ENCODE measurements at regions not wholly inside any gene's neighbourhood (a gene's known extent, or its start where the extent isn't known, plus 50 kb on each side); places are given as distances from the start of the nearest gene placed in this dataset.

- no peak for DNase-seq (ENCODE audit: low read depth in 2 of 2)
Observed at GRCh38 chr3:18835021-18835420, 313.3 kb upstream of the KCNH8 start.

GRCh38 chr3:18830087-18830486, 318.2 kb upstream of the KCNH8 start:
- no peak for DNase-seq (ENCODE audit: low read depth in 2 of 2)

GRCh38 chr3:18828637-18829036, 319.7 kb upstream of the KCNH8 start:
- no peak for DNase-seq (ENCODE audit: low read depth in 2 of 2)

GRCh38 chr3:18827664-18828063, 320.6 kb upstream of the KCNH8 start:
- no peak for DNase-seq (ENCODE audit: low read depth in 2 of 2)

GRCh38 chr3:18825665-18826064, 322.6 kb upstream of the KCNH8 start:
- DNase-seq (ENCODE audit: low read depth in 2 of 2), result no peak

- DNase-seq (ENCODE audit: low read depth in 2 of 2), result no peak
Observed at GRCh38 chr3:18813300-18813699, 335.0 kb upstream of the KCNH8 start.

- no peak for DNase-seq (ENCODE audit: low read depth in 2 of 2)
Observed at GRCh38 chr3:18812316-18812715, 336.0 kb upstream of the KCNH8 start.

GRCh38 chr3:18810306-18810661, 338.0 kb upstream of the KCNH8 start:
- DNase-seq (ENCODE audit: low read depth in 2 of 2), result no peak

GRCh38 chr3:18809640-18810305, 338.5 kb upstream of the KCNH8 start:
- DNase-seq (ENCODE audit: low read depth in 2 of 2), result no peak

GRCh38 chr3:18808429-18808828, 339.9 kb upstream of the KCNH8 start:
- no peak for DNase-seq (ENCODE audit: low read depth in 2 of 2)

GRCh38 chr3:18807593-18807992, 340.7 kb upstream of the KCNH8 start:
- no peak for DNase-seq (ENCODE audit: low read depth in 2 of 2)

- no peak for DNase-seq (ENCODE audit: low read depth in 2 of 2)
Observed at GRCh38 chr3:18806633-18807032, 341.7 kb upstream of the KCNH8 start.

- DNase-seq (ENCODE audit: low read depth in 2 of 2), result no peak
Observed at GRCh38 chr3:18797378-18797777, 350.9 kb upstream of the KCNH8 start.

GRCh38 chr3:18795078-18795477, 353.2 kb upstream of the KCNH8 start:
- DNase-seq (ENCODE audit: low read depth in 2 of 2), result no peak

GRCh38 chr3:18791752-18792151, 356.6 kb upstream of the KCNH8 start:
- no peak for DNase-seq (ENCODE audit: low read depth in 2 of 2)

GRCh38 chr3:18791182-18791581, 357.1 kb upstream of the KCNH8 start:
- DNase-seq (ENCODE audit: low read depth in 2 of 2), result no peak

- no peak for DNase-seq (ENCODE audit: low read depth in 2 of 2)
Observed at GRCh38 chr3:18790384-18790783, 357.9 kb upstream of the KCNH8 start.

GRCh38 chr3:18789734-18790133, 358.6 kb upstream of the KCNH8 start:
- DNase-seq (ENCODE audit: low read depth in 2 of 2), result no peak

GRCh38 chr3:18787441-18787840, 360.9 kb upstream of the KCNH8 start:
- DNase-seq (ENCODE audit: low read depth in 2 of 2), result no peak

- DNase-seq (ENCODE audit: low read depth in 2 of 2), result no peak
Observed at GRCh38 chr3:18786650-18787323, 361.5 kb upstream of the KCNH8 start.

- no peak for DNase-seq (ENCODE audit: low read depth in 2 of 2)
Observed at GRCh38 chr3:18782191-18782590, 357.1 kb upstream of the SATB1 start.

GRCh38 chr3:18780959-18781358, 355.8 kb upstream of the SATB1 start:
- no peak for DNase-seq (ENCODE audit: low read depth in 2 of 2)

- no peak for DNase-seq (ENCODE audit: low read depth in 2 of 2)
Observed at GRCh38 chr3:18779704-18780103, 354.6 kb upstream of the SATB1 start.

- DNase-seq (ENCODE audit: low read depth in 2 of 2), result no peak
Observed at GRCh38 chr3:18778598-18778997, 353.5 kb upstream of the SATB1 start.
